CD4-positive, alpha-beta memory T cell (primary cell): ENCODE measurements at regions not wholly inside any gene's neighbourhood (a gene's known extent, or its start where the extent isn't known, plus 50 kb on each side); places are given as distances from the start of the nearest gene placed in this dataset.
A peak's percentile ranks its signal among the peaks of the same experiment; 100 is the strongest.

Source experiments
- CTCF ChIA-PET: fragments of 350-600 bp; sonication (Branson Sonifier 250); formaldehyde crosslinking; loops from one replicate; lab custom pipeline; 2021; ENCODE audit warnings: inconsistent platforms; ENCODE audit not compliant: partially characterized antibody; lab: Charles Lee
- POLR2A ChIA-PET: fragments of 350-600 bp; sonication (Branson Sonifier 250); formaldehyde crosslinking; loops from one replicate; lab custom pipeline; 2021; ENCODE audit not compliant: partially characterized antibody; lab: Charles Lee
- DNase-seq, 5 donors: peaks; one replicate each; pipeline versions ENCODE4 v3.0.0 to v3.0.0-alpha.2; 2020 to 2022; ENCODE audit warnings: mixed read lengths in 1 of 5
- H3K27ac ChIP-seq: one replicate; pipeline ENCODE4 v1.7.0; 2013; ENCODE audit warnings: low read depth, low read length
- H3K27me3 ChIP-seq: 2 replicates; pipeline ENCODE4 v1.7.0; 2013; ENCODE audit warnings: mild to moderate bottlenecking, low read length, moderate library complexity; ENCODE audit not compliant: insufficient read depth
- H3K36me3 ChIP-seq: 2 replicates; pipeline ENCODE4 v1.7.0; 2013; ENCODE audit warnings: mild to moderate bottlenecking, low read length, moderate library complexity; ENCODE audit not compliant: insufficient read depth
- H3K4me1 ChIP-seq: 2 replicates; pipeline ENCODE4 v1.7.0; 2013; ENCODE audit warnings: mild to moderate bottlenecking, low read length, moderate library complexity; ENCODE audit not compliant: insufficient read depth
- H3K4me3 ChIP-seq, 2 donors: one replicate each; pipeline ENCODE4 v1.7.0; 2013; ENCODE audit warnings: low read length in 2 of 2, mild to moderate bottlenecking in 1 of 2
- H3K9me3 ChIP-seq, 2 donors: one replicate each; pipeline ENCODE4 v1.7.0; 2013; ENCODE audit warnings: low read length in 2 of 2, control low read depth in 1 of 2; ENCODE audit not compliant: control insufficient read depth in 1 of 2
- H3K27ac Mint-ChIP-seq, 7 donors: one replicate each; pipeline ENCODE4 v1.8.0; 2020 to 2021; ENCODE audit warnings: mixed read lengths in 7 of 7, mild to moderate bottlenecking in 6 of 7, inconsistent platforms in 3 of 7, moderate library complexity in 3 of 7
- H3K27me3 Mint-ChIP-seq, 2 donors: one replicate each; pipeline ENCODE4 v1.8.0; 2020 to 2021; ENCODE audit warnings: mixed read lengths in 2 of 2
- H3K36me3 Mint-ChIP-seq, 2 donors: one replicate each; pipeline ENCODE4 v1.8.0; 2020 to 2021; ENCODE audit warnings: mixed read lengths in 2 of 2, inconsistent platforms in 1 of 2, mild to moderate bottlenecking in 1 of 2
- H3K4me1 Mint-ChIP-seq, 4 donors: one replicate each; pipeline ENCODE4 v1.8.0; 2020 to 2021; ENCODE audit warnings: mixed read lengths in 4 of 4, mild to moderate bottlenecking in 1 of 4
- H3K4me3 Mint-ChIP-seq, 8 donors: one replicate each; pipeline ENCODE4 v1.8.0; 2020 to 2021; ENCODE audit warnings: mixed read lengths in 8 of 8, mild to moderate bottlenecking in 7 of 8, moderate library complexity in 6 of 8, inconsistent platforms in 3 of 8
- H3K9me3 Mint-ChIP-seq, 8 donors: one replicate each; pipeline ENCODE4 v1.8.0; 2020 to 2021; ENCODE audit warnings: mixed read lengths in 8 of 8, mild to moderate bottlenecking in 5 of 8, inconsistent platforms in 3 of 8, moderate library complexity in 1 of 8
- intact Hi-C: fragments of 100-400 bp; cut with micrococcal nuclease; formaldehyde crosslinking; loops from one replicate; pipeline ENCODE4 v1.15.1; 2023

GRCh38 chr14:101018561-101019290, 115.2 kb upstream of the RTL1 start:
- no peaks in the 10 kb centered on the region for H3K27me3 ChIP-seq
- no peak for DNase-seq
- H3K4me1 ChIP-seq: no peaks in the 10 kb centered on the region
- no peak overlapping the region for H3K4me3 ChIP-seq
- Mint-ChIP-seq H3K4me3 (no peak overlapping the region), H3K36me3 (no peaks in the 10 kb centered on the region), H3K27ac (no peak overlapping the region), H3K27me3 (peaks cover 20 to 21% of the 10 kb centered on the region in 2 donors), H3K9me3 (peaks cover 0 to 11% (median 5%) of the 10 kb centered on the region in 8 donors), H3K4me1 (no peaks in the 10 kb centered on the region)
- no peaks in the 10 kb centered on the region for H3K36me3 ChIP-seq
- intact Hi-C loops: no loop called here
- H3K27ac ChIP-seq: no peak overlapping the region
- no peaks in the 10 kb centered on the region for H3K9me3 ChIP-seq
- ChIA-PET POLR2A (no interaction called here), CTCF (no interaction called here)

- Mint-ChIP-seq H3K4me1 (no peaks in the 10 kb centered on the region), H3K36me3 (no peaks in the 10 kb centered on the region), H3K27me3 (peaks cover 20 to 21% of the 10 kb centered on the region in 2 donors), H3K9me3 (peaks cover 0 to 11% (median 5%) of the 10 kb centered on the region in 8 donors), H3K4me3 (peak overlapping the region in 2 of 8 donors; percentile 23 to 57), H3K27ac (no peak overlapping the region)
- intact Hi-C loops: no loop called here
- ChIA-PET CTCF (no interaction called here), POLR2A (no interaction called here)
- Histone ChIP-seq H3K4me1 (no peaks in the 10 kb centered on the region), H3K4me3 (no peak overlapping the region), H3K36me3 (no peaks in the 10 kb centered on the region), H3K27ac (no peak overlapping the region), H3K27me3 (no peaks in the 10 kb centered on the region), H3K9me3 (no peaks in the 10 kb centered on the region)
- DNase-seq: no peak
These were observed 116.0 kb upstream of the RTL1 start for GRCh38 chr14:101019541-101019940.

GRCh38 chr14:101019990-101020710, 116.6 kb upstream of the RTL1 start:
- Mint-ChIP-seq H3K4me3 (peak overlapping the region in 1 of 8 donors; percentile 57), H3K36me3 (no peaks in the 10 kb centered on the region), H3K9me3 (peaks cover 0 to 11% (median 5%) of the 10 kb centered on the region in 8 donors), H3K4me1 (no peaks in the 10 kb centered on the region), H3K27ac (no peak overlapping the region), H3K27me3 (peaks cover 20 to 21% of the 10 kb centered on the region in 2 donors)
- Histone ChIP-seq H3K36me3 (no peaks in the 10 kb centered on the region), H3K27ac (no peak overlapping the region), H3K4me1 (no peaks in the 10 kb centered on the region), H3K9me3 (no peaks in the 10 kb centered on the region), H3K4me3 (no peak overlapping the region), H3K27me3 (no peaks in the 10 kb centered on the region)
- no peak for DNase-seq
- intact Hi-C loops: no loop called here
- ChIA-PET CTCF (no interaction called here), POLR2A (no interaction called here)

- ChIA-PET POLR2A (no interaction called here), CTCF (no interaction called here)
- Histone ChIP-seq H3K36me3 (no peaks in the 10 kb centered on the region), H3K4me1 (no peaks in the 10 kb centered on the region), H3K4me3 (no peak overlapping the region), H3K27me3 (no peaks in the 10 kb centered on the region), H3K9me3 (no peaks in the 10 kb centered on the region), H3K27ac (no peak overlapping the region)
- Mint-ChIP-seq H3K9me3 (peaks cover 0 to 11% (median 5%) of the 10 kb centered on the region in 8 donors), H3K4me3 (peak overlapping the region in 1 of 8 donors; percentile 0), H3K27me3 (peaks cover 20 to 21% of the 10 kb centered on the region in 2 donors), H3K4me1 (no peaks in the 10 kb centered on the region), H3K27ac (no peak overlapping the region), H3K36me3 (no peaks in the 10 kb centered on the region)
- no peak for DNase-seq
- intact Hi-C loops: no loop called here
These were observed 117.4 kb upstream of the RTL1 start for GRCh38 chr14:101020834-101021370.

- Histone ChIP-seq H3K36me3 (no peaks in the 10 kb centered on the region), H3K27me3 (no peaks in the 10 kb centered on the region), H3K4me3 (no peak overlapping the region), H3K9me3 (no peaks in the 10 kb centered on the region), H3K27ac (no peak overlapping the region), H3K4me1 (no peaks in the 10 kb centered on the region)
- POLR2A ChIA-PET: no interaction called here
- no peaks in the 10 kb centered on the region for H3K4me1 Mint-ChIP-seq
- peaks cover 20 to 21% of the 10 kb centered on the region in 2 donors for H3K27me3 Mint-ChIP-seq
- H3K4me3 Mint-ChIP-seq: no peak overlapping the region
- intact Hi-C loops: no loop called here
- CTCF ChIA-PET: no interaction called here
- H3K9me3 Mint-ChIP-seq: peaks cover 0 to 11% (median 5%) of the 10 kb centered on the region in 8 donors
- no peaks in the 10 kb centered on the region for H3K36me3 Mint-ChIP-seq
- no peak for DNase-seq
- no peak overlapping the region for H3K27ac Mint-ChIP-seq
These were observed 118.6 kb upstream of the RTL1 start for GRCh38 chr14:101022121-101022520.

- Mint-ChIP-seq H3K4me1 (no peaks in the 10 kb centered on the region), H3K36me3 (no peaks in the 10 kb centered on the region), H3K9me3 (peaks cover 0 to 11% (median 5%) of the 10 kb centered on the region in 8 donors), H3K27me3 (peaks cover 17 to 18% of the 10 kb centered on the region in 2 donors), H3K27ac (no peak overlapping the region), H3K4me3 (no peak overlapping the region)
- ChIA-PET CTCF (no interaction called here), POLR2A (no interaction called here)
- Histone ChIP-seq H3K9me3 (no peaks in the 10 kb centered on the region), H3K27ac (no peak overlapping the region), H3K36me3 (no peaks in the 10 kb centered on the region), H3K27me3 (no peaks in the 10 kb centered on the region), H3K4me1 (no peaks in the 10 kb centered on the region), H3K4me3 (no peak overlapping the region)
- intact Hi-C loops: no loop called here
- DNase-seq: no peak
These were observed 119.5 kb upstream of the RTL1 start for GRCh38 chr14:101022916-101023435.

GRCh38 chr14:101024686-101025085, 121.2 kb upstream of the RTL1 start:
- H3K36me3 Mint-ChIP-seq: no peaks in the 10 kb centered on the region
- H3K27ac Mint-ChIP-seq: no peak overlapping the region
- Histone ChIP-seq H3K27ac (no peak overlapping the region), H3K36me3 (no peaks in the 10 kb centered on the region), H3K4me1 (no peaks in the 10 kb centered on the region), H3K4me3 (no peak overlapping the region), H3K27me3 (no peaks in the 10 kb centered on the region), H3K9me3 (no peaks in the 10 kb centered on the region)
- H3K4me3 Mint-ChIP-seq: no peak overlapping the region
- peaks cover 8 to 17% of the 10 kb centered on the region in 2 donors for H3K27me3 Mint-ChIP-seq
- intact Hi-C loops: no loop called here
- ChIA-PET POLR2A (no interaction called here), CTCF (no interaction called here)
- no peaks in the 10 kb centered on the region for H3K4me1 Mint-ChIP-seq
- no peak for DNase-seq
- peaks cover 0 to 9% (median 4%) of the 10 kb centered on the region in 8 donors for H3K9me3 Mint-ChIP-seq
